CD4-positive, alpha-beta memory T cell (primary cell): ENCODE measurements at regions not wholly inside any gene's neighbourhood (a gene's known extent, or its start where the extent isn't known, plus 50 kb on each side); places are given as distances from the start of the nearest gene placed in this dataset.
A peak's percentile ranks its signal among the peaks of the same experiment; 100 is the strongest.

Experiments used
- CTCF ChIA-PET: fragments of 350-600 bp; sonication (Branson Sonifier 250); formaldehyde crosslinking; loops from one replicate; lab custom pipeline; 2021; ENCODE audit warnings: inconsistent platforms; ENCODE audit not compliant: partially characterized antibody; lab: Charles Lee
- POLR2A ChIA-PET: fragments of 350-600 bp; sonication (Branson Sonifier 250); formaldehyde crosslinking; loops from one replicate; lab custom pipeline; 2021; ENCODE audit not compliant: partially characterized antibody; lab: Charles Lee
- DNase-seq, 5 donors: peaks; one replicate each; pipeline versions ENCODE4 v3.0.0 to v3.0.0-alpha.2; 2020 to 2022; ENCODE audit warnings: mixed read lengths in 1 of 5
- H3K27ac ChIP-seq: one replicate; pipeline ENCODE4 v1.7.0; 2013; ENCODE audit warnings: low read depth, low read length
- H3K27me3 ChIP-seq: 2 replicates; pipeline ENCODE4 v1.7.0; 2013; ENCODE audit warnings: mild to moderate bottlenecking, low read length, moderate library complexity; ENCODE audit not compliant: insufficient read depth
- H3K36me3 ChIP-seq: 2 replicates; pipeline ENCODE4 v1.7.0; 2013; ENCODE audit warnings: mild to moderate bottlenecking, low read length, moderate library complexity; ENCODE audit not compliant: insufficient read depth
- H3K4me1 ChIP-seq: 2 replicates; pipeline ENCODE4 v1.7.0; 2013; ENCODE audit warnings: mild to moderate bottlenecking, low read length, moderate library complexity; ENCODE audit not compliant: insufficient read depth
- H3K4me3 ChIP-seq, 2 donors: one replicate each; pipeline ENCODE4 v1.7.0; 2013; ENCODE audit warnings: low read length in 2 of 2, mild to moderate bottlenecking in 1 of 2
- H3K9me3 ChIP-seq, 2 donors: one replicate each; pipeline ENCODE4 v1.7.0; 2013; ENCODE audit warnings: low read length in 2 of 2, control low read depth in 1 of 2; ENCODE audit not compliant: control insufficient read depth in 1 of 2
- H3K27ac Mint-ChIP-seq, 7 donors: one replicate each; pipeline ENCODE4 v1.8.0; 2020 to 2021; ENCODE audit warnings: mixed read lengths in 7 of 7, mild to moderate bottlenecking in 6 of 7, inconsistent platforms in 3 of 7, moderate library complexity in 3 of 7
- H3K27me3 Mint-ChIP-seq, 2 donors: one replicate each; pipeline ENCODE4 v1.8.0; 2020 to 2021; ENCODE audit warnings: mixed read lengths in 2 of 2
- H3K36me3 Mint-ChIP-seq, 2 donors: one replicate each; pipeline ENCODE4 v1.8.0; 2020 to 2021; ENCODE audit warnings: mixed read lengths in 2 of 2, inconsistent platforms in 1 of 2, mild to moderate bottlenecking in 1 of 2
- H3K4me1 Mint-ChIP-seq, 4 donors: one replicate each; pipeline ENCODE4 v1.8.0; 2020 to 2021; ENCODE audit warnings: mixed read lengths in 4 of 4, mild to moderate bottlenecking in 1 of 4
- H3K4me3 Mint-ChIP-seq, 8 donors: one replicate each; pipeline ENCODE4 v1.8.0; 2020 to 2021; ENCODE audit warnings: mixed read lengths in 8 of 8, mild to moderate bottlenecking in 7 of 8, moderate library complexity in 6 of 8, inconsistent platforms in 3 of 8
- H3K9me3 Mint-ChIP-seq, 8 donors: one replicate each; pipeline ENCODE4 v1.8.0; 2020 to 2021; ENCODE audit warnings: mixed read lengths in 8 of 8, mild to moderate bottlenecking in 5 of 8, inconsistent platforms in 3 of 8, moderate library complexity in 1 of 8
- intact Hi-C: fragments of 100-400 bp; cut with micrococcal nuclease; formaldehyde crosslinking; loops from one replicate; pipeline ENCODE4 v1.15.1; 2023

- POLR2A ChIA-PET, result no interaction called here
- Mint-ChIP-seq H3K36me3 (no peaks in the 10 kb centered on the region), H3K9me3 (peaks cover 0 to 8% (median 3%) of the 10 kb centered on the region in 8 donors), H3K4me3 (no peak overlapping the region), H3K27ac (no peak overlapping the region), H3K27me3 (no peaks in the 10 kb centered on the region), H3K4me1 (no peaks in the 10 kb centered on the region)
- Histone ChIP-seq H3K4me1 (no peaks in the 10 kb centered on the region), H3K27ac (no peak overlapping the region), H3K36me3 (no peaks in the 10 kb centered on the region), H3K27me3 (no peaks in the 10 kb centered on the region), H3K4me3 (no peak overlapping the region), H3K9me3 (no peaks in the 10 kb centered on the region)
- intact Hi-C loops, result no loop called here
- CTCF ChIA-PET, result no interaction called here
- DNase-seq, result no peak
Measured at GRCh38 chr2:164055623-164056022, 319.8 kb upstream of the FIGN start.

- peaks cover 0 to 8% (median 4%) of the 10 kb centered on the region in 8 donors for H3K9me3 Mint-ChIP-seq
- Histone ChIP-seq H3K27ac (no peak overlapping the region), H3K4me3 (no peak overlapping the region), H3K36me3 (no peaks in the 10 kb centered on the region), H3K9me3 (no peaks in the 10 kb centered on the region), H3K27me3 (no peaks in the 10 kb centered on the region), H3K4me1 (no peaks in the 10 kb centered on the region)
- H3K4me1 Mint-ChIP-seq, result no peaks in the 10 kb centered on the region
- no peaks in the 10 kb centered on the region for H3K36me3 Mint-ChIP-seq
- H3K27ac Mint-ChIP-seq, result peak overlapping the region in 1 of 7 donors; percentile 45
- H3K4me3 Mint-ChIP-seq, result no peak overlapping the region
- POLR2A ChIA-PET, result no interaction called here
- intact Hi-C loops, result no loop called here
- DNase-seq, result no peak
- CTCF ChIA-PET, result no interaction called here
- no peaks in the 10 kb centered on the region for H3K27me3 Mint-ChIP-seq
Measured at GRCh38 chr2:164054651-164055050, 318.8 kb upstream of the FIGN start.

- intact Hi-C loops, result no loop called here
- Mint-ChIP-seq H3K27me3 (no peaks in the 10 kb centered on the region), H3K4me3 (no peak overlapping the region), H3K4me1 (no peaks in the 10 kb centered on the region), H3K27ac (no peak overlapping the region), H3K9me3 (peaks cover 3 to 15% (median 5%) of the 10 kb centered on the region in 8 donors), H3K36me3 (no peaks in the 10 kb centered on the region)
- DNase-seq, result no peak
- Histone ChIP-seq H3K4me3 (no peak overlapping the region), H3K27me3 (no peaks in the 10 kb centered on the region), H3K36me3 (no peaks in the 10 kb centered on the region), H3K4me1 (no peaks in the 10 kb centered on the region), H3K9me3 (no peaks in the 10 kb centered on the region), H3K27ac (no peak overlapping the region)
- ChIA-PET CTCF (no interaction called here), POLR2A (no interaction called here)
Measured at GRCh38 chr2:164053021-164053420, 317.2 kb upstream of the FIGN start.

DNA sequence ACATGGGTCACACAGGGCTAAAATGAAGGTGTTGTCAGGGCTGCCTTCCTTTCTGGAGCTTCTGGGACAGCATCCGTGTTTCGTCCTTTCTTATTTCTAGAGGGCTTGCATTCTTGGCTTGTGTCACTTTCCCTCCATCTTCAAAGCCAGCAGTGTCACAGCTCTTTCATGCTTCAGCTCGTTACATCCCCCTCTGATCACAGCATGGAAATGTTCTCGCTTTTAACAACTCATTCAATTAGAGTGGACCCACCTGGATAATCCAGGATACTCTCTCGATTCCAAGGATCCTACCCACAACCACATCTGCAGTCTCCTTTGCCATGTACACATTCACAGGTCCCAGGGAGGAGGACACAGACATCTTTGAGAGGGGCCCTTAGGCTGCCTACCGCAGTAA, 316.2 kb upstream of the FIGN start:
- H3K27me3 Mint-ChIP-seq, result no peaks in the 10 kb centered on the region
- no peak overlapping the region for H3K4me3 Mint-ChIP-seq

GRCh38 chr2:164048729-164049128, 312.9 kb upstream of the FIGN start:
- Histone ChIP-seq H3K9me3 (peaks cover 0 to 3% of the 10 kb centered on the region in 2 donors), H3K36me3 (no peaks in the 10 kb centered on the region), H3K27ac (no peak overlapping the region), H3K4me3 (no peak overlapping the region), H3K27me3 (no peaks in the 10 kb centered on the region), H3K4me1 (no peaks in the 10 kb centered on the region)
- CTCF ChIA-PET, result no interaction called here
- Mint-ChIP-seq H3K9me3 (peaks cover 3 to 15% (median 7%) of the 10 kb centered on the region in 8 donors), H3K27ac (no peak overlapping the region), H3K4me3 (no peak overlapping the region), H3K27me3 (no peaks in the 10 kb centered on the region), H3K4me1 (no peaks in the 10 kb centered on the region), H3K36me3 (no peaks in the 10 kb centered on the region)
- POLR2A ChIA-PET, result no interaction called here
- DNase-seq, result no peak
- intact Hi-C loops, result no loop called here

More for the DNA sequence above, 316.2 kb upstream of the FIGN start:
- Histone ChIP-seq H3K27ac (no peak overlapping the region), H3K36me3 (no peaks in the 10 kb centered on the region), H3K4me3 (no peak overlapping the region), H3K9me3 (no peaks in the 10 kb centered on the region), H3K4me1 (no peaks in the 10 kb centered on the region), H3K27me3 (no peaks in the 10 kb centered on the region)
- ChIA-PET POLR2A (no interaction called here), CTCF (no interaction called here)
- Mint-ChIP-seq H3K36me3 (no peaks in the 10 kb centered on the region), H3K9me3 (peaks cover 3 to 17% (median 7%) of the 10 kb centered on the region in 8 donors), H3K4me1 (no peaks in the 10 kb centered on the region), H3K27ac (no peak overlapping the region)
- intact Hi-C loops, result no loop called here
- DNase-seq, result no peak

GRCh38 chr2:164046040-164046439, 310.2 kb upstream of the FIGN start:
- CTCF ChIA-PET, result no interaction called here
- H3K4me1 Mint-ChIP-seq, result no peaks in the 10 kb centered on the region
- no peaks in the 10 kb centered on the region for H3K36me3 Mint-ChIP-seq
- H3K27ac ChIP-seq, result no peak overlapping the region
- peaks cover 0 to 15% (median 8%) of the 10 kb centered on the region in 8 donors for H3K9me3 Mint-ChIP-seq
- no peaks in the 10 kb centered on the region for H3K4me1 ChIP-seq
- H3K4me3 Mint-ChIP-seq, result no peak overlapping the region
- no peak overlapping the region for H3K27ac Mint-ChIP-seq
- H3K27me3 ChIP-seq, result no peaks in the 10 kb centered on the region
- H3K27me3 Mint-ChIP-seq, result no peaks in the 10 kb centered on the region
- DNase-seq, result no peak
- POLR2A ChIA-PET, result no interaction called here
- peaks cover 0 to 3% of the 10 kb centered on the region in 2 donors for H3K9me3 ChIP-seq
- intact Hi-C loops, result no loop called here
- H3K36me3 ChIP-seq, result no peaks in the 10 kb centered on the region
- no peak overlapping the region for H3K4me3 ChIP-seq

GRCh38 chr2:164044622-164045021, 308.8 kb upstream of the FIGN start:
- ChIA-PET POLR2A (no interaction called here), CTCF (no interaction called here)
- Histone ChIP-seq H3K4me3 (no peak overlapping the region), H3K27me3 (no peaks in the 10 kb centered on the region), H3K27ac (no peak overlapping the region), H3K9me3 (peaks cover 0 to 3% of the 10 kb centered on the region in 2 donors), H3K4me1 (no peaks in the 10 kb centered on the region), H3K36me3 (no peaks in the 10 kb centered on the region)
- H3K36me3 Mint-ChIP-seq, result no peaks in the 10 kb centered on the region
- no peaks in the 10 kb centered on the region for H3K27me3 Mint-ChIP-seq
- H3K4me1 Mint-ChIP-seq, result no peaks in the 10 kb centered on the region
- H3K4me3 Mint-ChIP-seq, result no peak overlapping the region
- intact Hi-C loops, result no loop called here
- no peak for DNase-seq
- H3K9me3 Mint-ChIP-seq, result peaks cover 3 to 26% (median 13%) of the 10 kb centered on the region in 8 donors
- H3K27ac Mint-ChIP-seq, result no peak overlapping the region

DNA sequence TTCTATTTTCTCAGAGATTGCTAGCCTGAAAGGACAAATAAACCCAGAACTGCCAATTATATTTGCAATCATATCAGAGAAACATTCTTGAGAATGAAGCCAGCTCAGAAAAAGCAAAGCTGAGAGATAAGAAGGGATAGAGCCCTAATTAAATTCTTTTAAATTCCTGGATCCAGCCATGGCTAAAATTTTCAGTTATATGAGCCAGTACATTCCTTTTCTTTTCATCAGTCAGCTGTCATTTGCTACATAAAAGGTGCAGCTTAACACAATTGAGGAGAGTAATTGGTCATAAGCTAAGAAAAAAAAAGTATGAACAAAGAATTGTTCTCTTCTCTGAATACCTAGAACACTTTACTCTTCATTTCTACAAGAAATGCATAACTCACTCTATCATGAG, 303.5 kb upstream of the FIGN start:
- DNase-seq, result no peak
- Histone ChIP-seq H3K27me3 (no peaks in the 10 kb centered on the region), H3K36me3 (no peaks in the 10 kb centered on the region), H3K9me3 (no peaks in the 10 kb centered on the region), H3K4me1 (no peaks in the 10 kb centered on the region), H3K4me3 (no peak overlapping the region), H3K27ac (no peak overlapping the region)
- Mint-ChIP-seq H3K27me3 (no peaks in the 10 kb centered on the region), H3K27ac (no peak overlapping the region), H3K36me3 (no peaks in the 10 kb centered on the region), H3K4me1 (no peaks in the 10 kb centered on the region), H3K9me3 (peaks cover 3 to 25% (median 7%) of the 10 kb centered on the region in 8 donors), H3K4me3 (no peak overlapping the region)
- intact Hi-C loops, result no loop called here
- POLR2A ChIA-PET, result no interaction called here
- CTCF ChIA-PET, result no interaction called here
